HG03196 (cell line): ENCODE measurements at regions not wholly inside any gene's neighbourhood (a gene's known extent, or its start where the extent isn't known, plus 50 kb on each side); places are given as distances from the start of the nearest gene placed in this dataset.

Experiments used
- ATAC-seq: cut with Tn5 transposase; IDR thresholded peaks from one replicate; pipeline ENCODE4 v1.9.1; 2021; ENCODE audit not compliant: unreplicated experiment

GRCh38 chr11:134781380-134781866 is 369.4 kb upstream of the B3GAT1 start:
- ATAC-seq, result no peak

- ATAC-seq, result no peak
These were observed 368.6 kb upstream of the B3GAT1 start for GRCh38 chr11:134780486-134781147.

GRCh38 chr11:134779179-134779578 is 367.1 kb upstream of the B3GAT1 start:
- no peak for ATAC-seq

GRCh38 chr11:134768463-134768862 is 356.4 kb upstream of the B3GAT1 start:
- ATAC-seq, result no peak

- no peak for ATAC-seq
These were observed 353.5 kb upstream of the B3GAT1 start for GRCh38 chr11:134765565-134765964.

GRCh38 chr11:134764966-134765365 is 352.9 kb upstream of the B3GAT1 start:
- ATAC-seq, result no peak

GRCh38 chr11:134764367-134764766 is 352.3 kb upstream of the B3GAT1 start:
- ATAC-seq, result no peak

GRCh38 chr11:134763030-134763388 is 351.0 kb upstream of the B3GAT1 start:
- ATAC-seq, result no peak

GRCh38 chr11:134762248-134763029 is 350.4 kb upstream of the B3GAT1 start:
- peak; percentile 79 for ATAC-seq

GRCh38 chr11:134761926-134762247 is 349.8 kb upstream of the B3GAT1 start:
- no peak for ATAC-seq

- ATAC-seq, result no peak
These were observed 349.3 kb upstream of the B3GAT1 start for GRCh38 chr11:134761386-134761785.

GRCh38 chr11:134760957-134761356 is 348.9 kb upstream of the B3GAT1 start:
- no peak for ATAC-seq

GRCh38 chr11:134760299-134760698 is 348.3 kb upstream of the B3GAT1 start:
- ATAC-seq, result no peak

GRCh38 chr11:134759855-134760254 is 347.8 kb upstream of the B3GAT1 start:
- no peak for ATAC-seq

GRCh38 chr11:134759274-134759673 is 347.2 kb upstream of the B3GAT1 start:
- no peak for ATAC-seq

- ATAC-seq, result no peak
These were observed 346.4 kb upstream of the B3GAT1 start for GRCh38 chr11:134758342-134758931.

- no peak for ATAC-seq
These were observed 345.6 kb upstream of the B3GAT1 start for GRCh38 chr11:134757633-134758032.

GRCh38 chr11:134756811-134757540 is 344.9 kb upstream of the B3GAT1 start:
- no peak for ATAC-seq

GRCh38 chr11:134755535-134755934 is 343.5 kb upstream of the B3GAT1 start:
- no peak for ATAC-seq

- no peak for ATAC-seq
These were observed 342.6 kb upstream of the B3GAT1 start for GRCh38 chr11:134754521-134755198.
